ENCODE measurements at regions not wholly inside any gene's neighbourhood (a gene's known extent, or its start where the extent isn't known, plus 50 kb on each side); places are given as distances from the start of the nearest gene placed in this dataset.

- H3K4me1 Mint-ChIP-seq (ENCODE audit: low read depth): no peaks in the 10 kb centered on the region
- no peaks in the 10 kb centered on the region for H3K9me3 Mint-ChIP-seq
- no peaks in the 10 kb centered on the region for H3K36me3 Mint-ChIP-seq (ENCODE audit: low read depth)
- DNase-seq (ENCODE audit: low spot score): no peak
- intact Hi-C loops (cut with micrococcal nuclease): no loop called here
- no peaks in the 10 kb centered on the region for H3K27me3 Mint-ChIP-seq (ENCODE audit: low read depth)
- H3K4me3 Mint-ChIP-seq (ENCODE audit: low read depth): no peak overlapping the region
- H3K27ac Mint-ChIP-seq: no peak overlapping the region
These were observed 127.9 kb upstream of the RARB start for GRCh38 chr3:25300141-25300540.

DNA sequence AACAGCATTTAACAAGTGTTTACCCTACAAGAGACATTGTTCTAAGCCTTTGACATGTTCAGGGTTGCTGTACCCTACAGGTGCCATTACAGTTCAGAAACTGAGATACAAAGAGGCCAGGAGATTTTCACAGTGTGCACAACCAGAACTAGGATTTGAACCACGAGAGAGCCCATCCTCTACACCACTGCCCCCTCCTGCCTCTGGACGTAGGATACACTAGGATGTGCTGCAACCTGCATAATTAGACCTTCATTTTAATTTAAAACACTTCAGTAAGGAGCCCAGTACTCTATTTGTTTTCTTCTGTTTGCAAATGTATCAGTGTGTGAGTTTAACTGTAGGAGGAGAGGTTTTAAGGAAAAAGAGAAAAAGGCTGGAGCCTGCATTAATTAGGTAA is 123.1 kb upstream of the RARB start:
- no peak overlapping the region for H3K4me3 Mint-ChIP-seq (ENCODE audit: low read depth)
- intact Hi-C loops (cut with micrococcal nuclease): no loop called here

DNA sequence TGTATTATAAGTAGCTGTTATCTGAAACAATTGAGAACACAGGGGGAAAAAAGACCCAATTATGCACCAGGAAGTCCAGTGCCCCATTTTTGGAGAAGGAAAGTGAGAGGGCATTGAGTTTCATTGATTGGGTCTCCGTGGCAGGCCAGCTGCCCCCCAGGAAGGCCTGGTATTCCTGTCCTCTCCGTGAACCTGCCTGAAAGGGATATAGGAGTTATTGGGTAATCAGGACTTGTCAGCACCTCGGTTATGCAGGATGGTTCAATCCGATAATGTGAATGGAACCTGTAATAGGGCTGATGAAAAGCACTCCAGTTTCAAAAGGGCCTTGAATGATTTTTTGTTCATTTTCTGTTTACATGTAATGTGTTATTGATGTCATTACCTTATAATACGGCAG is 122.0 kb upstream of the RARB start:
- Mint-ChIP-seq H3K4me3 (ENCODE audit: low read depth) (no peak overlapping the region), H3K4me1 (ENCODE audit: low read depth) (no peaks in the 10 kb centered on the region), H3K27me3 (ENCODE audit: low read depth) (no peaks in the 10 kb centered on the region), H3K9me3 (peaks cover 5% of the 10 kb centered on the region), H3K27ac (no peak overlapping the region), H3K36me3 (ENCODE audit: low read depth) (no peaks in the 10 kb centered on the region)
- intact Hi-C loops (cut with micrococcal nuclease): no loop called here
- DNase-seq (ENCODE audit: low spot score): no peak

More for the DNA sequence above, 123.1 kb upstream of the RARB start:
- no peaks in the 10 kb centered on the region for H3K4me1 Mint-ChIP-seq (ENCODE audit: low read depth)
- no peaks in the 10 kb centered on the region for H3K27me3 Mint-ChIP-seq (ENCODE audit: low read depth)
- no peak for DNase-seq (ENCODE audit: low spot score)
- no peaks in the 10 kb centered on the region for H3K36me3 Mint-ChIP-seq (ENCODE audit: low read depth)
- no peak overlapping the region for H3K27ac Mint-ChIP-seq
- H3K9me3 Mint-ChIP-seq: no peaks in the 10 kb centered on the region

DNA sequence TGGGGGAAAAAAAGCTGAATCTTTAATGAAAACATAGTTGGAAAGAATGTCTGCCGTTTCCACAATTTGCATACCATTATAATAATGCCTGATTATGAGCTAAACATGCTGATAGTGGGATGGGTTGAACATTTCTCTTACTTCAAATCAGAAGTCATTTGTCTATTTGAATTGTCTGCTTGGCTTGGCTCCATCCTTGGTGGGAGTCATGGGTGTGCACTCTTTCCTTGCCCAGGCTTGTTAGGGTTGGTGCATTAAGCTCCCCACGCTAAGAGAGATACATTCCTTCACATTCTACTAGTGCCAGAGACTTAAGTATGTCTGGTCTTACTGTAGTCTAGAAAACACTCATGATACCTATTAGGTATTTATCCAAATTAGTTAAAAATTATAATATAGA is 121.4 kb upstream of the RARB start:
- no peak for DNase-seq (ENCODE audit: low spot score)
- no peak overlapping the region for H3K4me3 Mint-ChIP-seq (ENCODE audit: low read depth)
- intact Hi-C loops (cut with micrococcal nuclease): no loop called here
- H3K27ac Mint-ChIP-seq: no peak overlapping the region
- no peaks in the 10 kb centered on the region for H3K4me1 Mint-ChIP-seq (ENCODE audit: low read depth)
- H3K36me3 Mint-ChIP-seq (ENCODE audit: low read depth): no peaks in the 10 kb centered on the region
- H3K9me3 Mint-ChIP-seq: peaks cover 5% of the 10 kb centered on the region
- H3K27me3 Mint-ChIP-seq (ENCODE audit: low read depth): no peaks in the 10 kb centered on the region

- Mint-ChIP-seq H3K27ac (no peak overlapping the region), H3K4me1 (ENCODE audit: low read depth) (no peaks in the 10 kb centered on the region), H3K4me3 (ENCODE audit: low read depth) (no peak overlapping the region), H3K9me3 (peaks cover 10% of the 10 kb centered on the region), H3K27me3 (ENCODE audit: low read depth) (no peaks in the 10 kb centered on the region), H3K36me3 (ENCODE audit: low read depth) (no peaks in the 10 kb centered on the region)
- intact Hi-C loops (cut with micrococcal nuclease): no loop called here
- DNase-seq (ENCODE audit: low spot score): no peak
These were observed 114.8 kb upstream of the RARB start for GRCh38 chr3:25313286-25313685.

DNA sequence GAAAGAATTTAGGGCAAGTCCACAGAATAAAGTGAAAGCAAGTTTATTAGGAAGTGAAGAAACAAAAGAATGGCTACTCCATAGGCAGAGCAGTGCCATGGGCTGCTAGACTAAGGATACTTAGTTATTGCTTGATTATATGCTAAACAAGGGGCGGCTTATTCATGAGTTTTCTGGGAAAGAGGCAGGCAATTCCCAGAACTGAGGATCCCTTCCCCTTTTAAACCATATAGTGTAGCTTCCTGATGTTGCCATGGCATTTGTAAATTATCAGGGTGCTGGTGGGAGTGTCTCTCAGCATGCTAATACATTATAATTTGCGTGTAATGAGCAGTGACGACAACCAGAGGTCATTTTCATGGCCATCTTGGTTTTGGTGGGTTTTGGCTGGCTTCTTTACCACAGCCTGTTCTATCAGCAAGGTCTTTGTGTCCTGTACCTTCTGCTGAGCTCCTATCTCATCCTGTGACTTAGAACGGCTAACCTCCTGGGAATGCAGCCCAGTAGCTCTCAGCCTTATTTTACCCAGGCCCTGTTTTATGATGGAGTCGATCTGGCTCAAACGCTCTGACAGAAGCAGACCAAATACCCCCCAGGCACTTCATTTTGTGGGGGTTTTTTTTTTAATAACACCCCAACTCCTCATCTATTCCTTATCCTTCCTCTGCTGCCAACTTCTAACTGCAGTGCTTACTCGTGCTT is 103.0 kb upstream of the RARB start:
- Mint-ChIP-seq H3K4me3 (ENCODE audit: low read depth) (no peak overlapping the region), H3K36me3 (ENCODE audit: low read depth) (no peaks in the 10 kb centered on the region), H3K27ac (no peak overlapping the region), H3K9me3 (peaks cover 7% of the 10 kb centered on the region), H3K27me3 (ENCODE audit: low read depth) (no peaks in the 10 kb centered on the region), H3K4me1 (ENCODE audit: low read depth) (no peaks in the 10 kb centered on the region)
- no peak for DNase-seq (ENCODE audit: low spot score)
- intact Hi-C loops (cut with micrococcal nuclease): no loop called here

GRCh38 chr3:25335356-25335755 is 92.7 kb upstream of the RARB start:
- H3K4me1 Mint-ChIP-seq (ENCODE audit: low read depth): no peaks in the 10 kb centered on the region
- intact Hi-C loops (cut with micrococcal nuclease): no loop called here
- no peaks in the 10 kb centered on the region for H3K36me3 Mint-ChIP-seq (ENCODE audit: low read depth)
- no peaks in the 10 kb centered on the region for H3K9me3 Mint-ChIP-seq
- no peak overlapping the region for H3K27ac Mint-ChIP-seq
- DNase-seq (ENCODE audit: low spot score): no peak
- no peak overlapping the region for H3K4me3 Mint-ChIP-seq (ENCODE audit: low read depth)
- no peaks in the 10 kb centered on the region for H3K27me3 Mint-ChIP-seq (ENCODE audit: low read depth)

- no peak overlapping the region for H3K4me3 Mint-ChIP-seq (ENCODE audit: low read depth)
- no peak overlapping the region for H3K27ac Mint-ChIP-seq
- H3K4me1 Mint-ChIP-seq (ENCODE audit: low read depth): no peaks in the 10 kb centered on the region
- H3K36me3 Mint-ChIP-seq (ENCODE audit: low read depth): no peaks in the 10 kb centered on the region
- H3K27me3 Mint-ChIP-seq (ENCODE audit: low read depth): no peaks in the 10 kb centered on the region
- no peaks in the 10 kb centered on the region for H3K9me3 Mint-ChIP-seq
- no peak for DNase-seq (ENCODE audit: low spot score)
- intact Hi-C loops (cut with micrococcal nuclease): no loop called here
These were observed 89.8 kb upstream of the RARB start for GRCh38 chr3:25338158-25338725.

DNA sequence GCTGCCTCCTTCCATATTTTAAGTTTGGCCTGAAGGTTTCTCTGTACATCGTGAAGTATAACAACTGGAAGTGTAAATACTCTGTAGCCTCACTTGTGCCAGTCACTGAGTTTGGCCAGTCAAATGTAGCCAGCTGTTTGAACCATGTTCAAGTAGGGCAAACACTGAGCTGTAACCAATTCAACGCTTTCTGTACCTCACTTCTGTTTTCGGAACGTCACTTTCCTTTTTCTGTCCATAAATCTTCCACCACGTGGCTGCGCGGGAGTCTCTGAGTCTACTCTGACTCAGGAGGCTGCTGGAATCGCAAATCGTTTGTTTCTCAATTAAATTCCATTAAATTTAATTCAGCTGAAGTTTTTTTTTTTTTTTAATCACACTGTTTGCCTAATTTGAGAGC is 88.8 kb upstream of the RARB start:
- no peaks in the 10 kb centered on the region for H3K36me3 Mint-ChIP-seq (ENCODE audit: low read depth)
- intact Hi-C loops (cut with micrococcal nuclease): no loop called here
- DNase-seq (ENCODE audit: low spot score): no peak
- H3K4me3 Mint-ChIP-seq (ENCODE audit: low read depth): no peak overlapping the region
- no peak overlapping the region for H3K27ac Mint-ChIP-seq
- no peaks in the 10 kb centered on the region for H3K27me3 Mint-ChIP-seq (ENCODE audit: low read depth)
- no peaks in the 10 kb centered on the region for H3K9me3 Mint-ChIP-seq
- H3K4me1 Mint-ChIP-seq (ENCODE audit: low read depth): no peaks in the 10 kb centered on the region

GRCh38 chr3:25344670-25345069 is 83.4 kb upstream of the RARB start:
- Mint-ChIP-seq H3K27ac (no peak overlapping the region), H3K4me1 (ENCODE audit: low read depth) (no peaks in the 10 kb centered on the region), H3K27me3 (ENCODE audit: low read depth) (no peaks in the 10 kb centered on the region), H3K36me3 (ENCODE audit: low read depth) (no peaks in the 10 kb centered on the region), H3K4me3 (ENCODE audit: low read depth) (no peak overlapping the region), H3K9me3 (no peaks in the 10 kb centered on the region)
- DNase-seq (ENCODE audit: low spot score): no peak
- intact Hi-C loops (cut with micrococcal nuclease): no loop called here

- H3K36me3 Mint-ChIP-seq (ENCODE audit: low read depth): no peaks in the 10 kb centered on the region
- intact Hi-C loops (cut with micrococcal nuclease): no loop called here
- no peaks in the 10 kb centered on the region for H3K9me3 Mint-ChIP-seq
- no peak for DNase-seq (ENCODE audit: low spot score)
- H3K27ac Mint-ChIP-seq: no peak overlapping the region
- no peaks in the 10 kb centered on the region for H3K4me1 Mint-ChIP-seq (ENCODE audit: low read depth)
- no peaks in the 10 kb centered on the region for H3K27me3 Mint-ChIP-seq (ENCODE audit: low read depth)
- no peak overlapping the region for H3K4me3 Mint-ChIP-seq (ENCODE audit: low read depth)
These were observed 79.0 kb upstream of the RARB start for GRCh38 chr3:25349095-25349494.

DNA sequence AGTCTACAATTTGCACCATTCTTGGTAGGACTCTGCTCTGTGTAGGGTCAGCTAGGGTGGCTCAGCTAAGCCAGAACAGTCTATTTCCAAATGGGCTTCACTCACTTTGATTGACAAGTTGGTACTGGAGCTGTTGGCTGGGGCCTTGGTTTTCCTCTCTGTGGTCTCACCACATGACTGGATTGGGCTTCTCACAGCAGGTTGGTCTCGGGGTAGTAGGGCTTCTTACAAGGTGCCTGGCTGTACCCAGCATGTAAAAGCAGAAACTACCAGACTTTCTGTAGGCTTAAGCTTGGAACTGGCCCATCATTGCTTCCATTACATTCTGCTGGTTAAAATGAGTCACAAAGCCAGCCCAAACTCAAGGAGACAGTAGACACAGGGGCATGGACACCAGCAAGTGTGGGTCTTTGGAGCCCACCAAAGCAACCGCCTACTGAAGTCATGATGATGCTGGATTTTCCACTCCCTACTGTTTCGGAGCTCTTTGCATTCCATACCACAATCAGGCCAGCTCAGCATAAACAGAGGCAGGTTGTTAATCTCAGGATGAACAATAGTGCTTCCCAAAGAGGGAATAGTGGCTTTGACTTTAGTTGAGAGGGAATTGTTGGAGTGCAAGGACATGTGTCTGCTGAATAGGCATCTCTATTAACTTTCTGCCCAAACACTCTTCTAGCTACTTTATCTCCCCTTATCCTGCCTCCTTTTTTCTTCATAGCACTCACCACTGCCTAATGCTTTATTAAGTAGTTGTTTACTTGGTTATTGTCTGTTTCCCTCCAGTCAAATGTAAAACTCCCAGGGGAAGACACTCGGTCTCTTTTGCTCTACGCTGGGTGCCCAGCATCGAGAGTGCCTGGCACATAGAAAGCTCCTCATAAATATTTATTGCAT is 78.0 kb upstream of the RARB start:
- no peak for DNase-seq (ENCODE audit: low spot score)
- Mint-ChIP-seq H3K27me3 (ENCODE audit: low read depth) (no peaks in the 10 kb centered on the region), H3K4me1 (ENCODE audit: low read depth) (no peaks in the 10 kb centered on the region), H3K4me3 (ENCODE audit: low read depth) (no peak overlapping the region), H3K9me3 (no peaks in the 10 kb centered on the region), H3K36me3 (ENCODE audit: low read depth) (no peaks in the 10 kb centered on the region), H3K27ac (no peak overlapping the region)
- intact Hi-C loops (cut with micrococcal nuclease): no loop called here

DNA sequence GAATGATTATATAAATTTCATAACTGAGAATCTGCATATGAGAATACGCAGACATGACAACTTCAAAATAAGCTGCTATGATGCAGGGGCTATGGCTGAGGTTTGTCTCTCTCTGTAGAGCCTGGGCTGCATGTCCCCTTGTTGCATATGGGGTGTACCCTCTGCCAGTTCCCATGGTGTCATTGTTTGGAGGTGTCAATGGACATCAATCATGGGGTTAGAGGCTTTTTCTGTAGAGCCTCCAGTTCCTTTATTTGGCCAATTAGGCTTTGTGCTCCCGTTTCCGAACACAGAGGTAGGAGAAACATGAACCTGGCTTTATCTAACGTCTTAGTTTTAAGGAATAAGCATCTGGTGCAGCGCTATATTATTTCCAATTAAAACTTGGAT is 77.3 kb upstream of the RARB start:
- Mint-ChIP-seq H3K36me3 (ENCODE audit: low read depth) (no peaks in the 10 kb centered on the region), H3K27ac (no peak overlapping the region), H3K27me3 (ENCODE audit: low read depth) (no peaks in the 10 kb centered on the region), H3K9me3 (no peaks in the 10 kb centered on the region), H3K4me1 (ENCODE audit: low read depth) (no peaks in the 10 kb centered on the region), H3K4me3 (ENCODE audit: low read depth) (no peak overlapping the region)
- DNase-seq (ENCODE audit: low spot score): no peak
- intact Hi-C loops (cut with micrococcal nuclease): no loop called here

Measured in activated T-helper 2 cell treated with anti-CD3 and anti-CD28 coated beads, Interferon-gamma antibody, Interleukin-2, Interleukin-4, amounts not matched to agents 10 μg/mL and 5 μg/mL and 100 μg/mL, durations not matched to agents 14 hours and 24 hours and 36 hours (primary cell).